ENCODE measurements at regions not wholly inside any gene's neighbourhood (a gene's known extent, or its start where the extent isn't known, plus 50 kb on each side); places are given as distances from the start of the nearest gene placed in this dataset.

GRCh38 chr12:60399064-60399463 lies 803.2 kb downstream of the SLC16A7 start:
- Histone ChIP-seq H3K36me3 (ENCODE audit: control insufficient read depth, insufficient read depth, low read length) (no peaks in the 10 kb centered on the region), H3K4me3 (ENCODE audit: low read depth, low read length) (no peak overlapping the region), H3K27me3 (ENCODE audit: control insufficient read depth, insufficient read depth, low read length) (no peaks in the 10 kb centered on the region)
- DNase-seq (ENCODE audit: low read depth) = no peak
- POLR2A ChIA-PET = no interaction called here
- CTCF ChIA-PET = no interaction called here
- TF ChIP-seq, protein P1, sequence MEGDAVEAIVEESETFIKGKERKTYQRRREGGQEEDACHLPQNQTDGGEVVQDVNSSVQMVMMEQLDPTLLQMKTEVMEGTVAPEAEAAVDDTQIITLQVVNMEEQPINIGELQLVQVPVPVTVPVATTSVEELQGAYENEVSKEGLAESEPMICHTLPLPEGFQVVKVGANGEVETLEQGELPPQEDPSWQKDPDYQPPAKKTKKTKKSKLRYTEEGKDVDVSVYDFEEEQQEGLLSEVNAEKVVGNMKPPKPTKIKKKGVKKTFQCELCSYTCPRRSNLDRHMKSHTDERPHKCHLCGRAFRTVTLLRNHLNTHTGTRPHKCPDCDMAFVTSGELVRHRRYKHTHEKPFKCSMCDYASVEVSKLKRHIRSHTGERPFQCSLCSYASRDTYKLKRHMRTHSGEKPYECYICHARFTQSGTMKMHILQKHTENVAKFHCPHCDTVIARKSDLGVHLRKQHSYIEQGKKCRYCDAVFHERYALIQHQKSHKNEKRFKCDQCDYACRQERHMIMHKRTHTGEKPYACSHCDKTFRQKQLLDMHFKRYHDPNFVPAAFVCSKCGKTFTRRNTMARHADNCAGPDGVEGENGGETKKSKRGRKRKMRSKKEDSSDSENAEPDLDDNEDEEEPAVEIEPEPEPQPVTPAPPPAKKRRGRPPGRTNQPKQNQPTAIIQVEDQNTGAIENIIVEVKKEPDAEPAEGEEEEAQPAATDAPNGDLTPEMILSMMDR (IDR thresholded peaks at IDR 0.05; ENCODE audit: insufficient read depth, low read depth, low read length) = no peak

GRCh38 chr12:60402996-60403395 lies 807.2 kb downstream of the SLC16A7 start:
- Histone ChIP-seq H3K36me3 (ENCODE audit: control insufficient read depth, insufficient read depth, low read length) (no peaks in the 10 kb centered on the region), H3K4me3 (ENCODE audit: low read depth, low read length) (no peak overlapping the region), H3K27me3 (ENCODE audit: control insufficient read depth, insufficient read depth, low read length) (no peaks in the 10 kb centered on the region)
- TF ChIP-seq, protein P1 (IDR thresholded peaks at IDR 0.05; ENCODE audit: insufficient read depth, low read depth, low read length) = no peak
- no peak for DNase-seq (ENCODE audit: low read depth)
- POLR2A ChIA-PET = no interaction called here
- CTCF ChIA-PET = no interaction called here

GRCh38 chr12:60415351-60415750 lies 819.5 kb downstream of the SLC16A7 start:
- CTCF ChIA-PET = no interaction called here
- TF ChIP-seq, protein P1 (IDR thresholded peaks at IDR 0.05; ENCODE audit: insufficient read depth, low read depth, low read length) = no peak
- Histone ChIP-seq H3K4me3 (ENCODE audit: low read depth, low read length) (no peak overlapping the region), H3K27me3 (ENCODE audit: control insufficient read depth, insufficient read depth, low read length) (no peaks in the 10 kb centered on the region), H3K36me3 (ENCODE audit: control insufficient read depth, insufficient read depth, low read length) (no peaks in the 10 kb centered on the region)
- POLR2A ChIA-PET = no interaction called here
- DNase-seq (ENCODE audit: low read depth) = no peak

DNA sequence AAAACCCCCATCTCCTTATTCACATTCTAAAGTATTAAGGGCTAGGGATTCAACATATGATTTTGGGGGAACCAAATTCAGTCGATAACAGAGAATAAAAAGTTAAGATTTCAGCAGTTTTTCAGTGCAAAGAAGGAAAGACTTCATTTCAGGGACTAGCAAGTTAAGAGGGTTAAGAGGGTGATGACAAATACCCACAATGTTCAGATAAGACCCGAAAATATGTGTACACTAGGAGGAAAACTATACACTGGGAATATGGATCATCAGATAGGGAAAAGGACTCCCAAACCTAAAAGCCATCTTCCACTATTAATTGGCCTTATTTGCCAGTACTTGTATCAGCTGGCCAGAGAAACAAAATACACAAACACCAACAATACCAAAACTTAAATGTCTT lies 824.2 kb downstream of the SLC16A7 start:
- ChIA-PET POLR2A (no interaction called here), CTCF (no interaction called here)
- H3K36me3 ChIP-seq (ENCODE audit: control insufficient read depth, insufficient read depth, low read length) = no peaks in the 10 kb centered on the region
- no peak for DNase-seq (ENCODE audit: low read depth)
- no peak overlapping the region for H3K4me3 ChIP-seq (ENCODE audit: low read depth, low read length)
- TF ChIP-seq, protein P1 (IDR thresholded peaks at IDR 0.05; ENCODE audit: insufficient read depth, low read depth, low read length) = no peak
- H3K27me3 ChIP-seq (ENCODE audit: control insufficient read depth, insufficient read depth, low read length) = no peaks in the 10 kb centered on the region

GRCh38 chr12:60421741-60422140 lies 825.9 kb downstream of the SLC16A7 start:
- no peak for DNase-seq (ENCODE audit: low read depth)

More at GRCh38 chr12:60421741-60422140, 825.9 kb downstream of the SLC16A7 start:
- POLR2A ChIA-PET = no interaction called here
- Histone ChIP-seq H3K4me3 (ENCODE audit: low read depth, low read length) (no peak overlapping the region), H3K36me3 (ENCODE audit: control insufficient read depth, insufficient read depth, low read length) (no peaks in the 10 kb centered on the region), H3K27me3 (ENCODE audit: control insufficient read depth, insufficient read depth, low read length) (no peaks in the 10 kb centered on the region)
- CTCF ChIA-PET = no interaction called here
- TF ChIP-seq, protein P1 (IDR thresholded peaks at IDR 0.05; ENCODE audit: insufficient read depth, low read depth, low read length) = no peak

Data from BJ (cell line).